ENCODE measurements at regions not wholly inside any gene's neighbourhood (a gene's known extent, or its start where the extent isn't known, plus 50 kb on each side); places are given as distances from the start of the nearest gene placed in this dataset.

DNA sequence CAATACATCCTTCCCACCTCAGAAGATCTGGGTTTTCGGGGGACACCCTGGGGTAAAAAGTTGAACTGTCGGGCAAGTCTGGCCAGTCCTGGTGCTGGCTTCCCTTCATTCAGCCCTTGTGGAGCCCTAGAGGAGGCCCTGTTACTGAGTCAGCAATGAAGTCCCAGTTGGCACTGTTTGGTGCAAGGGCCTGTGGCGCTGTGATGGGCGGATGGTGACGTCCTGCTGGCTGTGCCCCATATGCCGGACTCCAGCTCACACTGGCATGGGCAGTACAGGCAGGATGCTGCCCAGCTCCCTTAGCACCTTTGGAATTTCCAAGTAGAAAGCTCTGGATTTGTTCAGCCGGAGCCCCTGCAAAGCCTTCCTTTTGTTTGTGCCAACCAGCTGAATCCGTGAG is 186.2 kb upstream of the PMEPA1 start:
- intact Hi-C loops (cut with DNase I; ENCODE audit: low total_unique reads), result no loop called here
- Histone ChIP-seq H3K4me1 (no peaks in the 10 kb centered on the region), H3K27me3 (no peaks in the 10 kb centered on the region), H3K36me3 (no peaks in the 10 kb centered on the region), H3K27ac (no peak overlapping the region), H3K9me3 (no peaks in the 10 kb centered on the region), H3K4me3 (no peak overlapping the region)
- peak in 1 of 2 donors; percentile 27 for DNase-seq (ENCODE audit: low spot score in 2 of 2)
- TF ChIP-seq POLR2AphosphoS5 (IDR thresholded peaks at IDR 0.05) (no peak), POLR2A (IDR thresholded peaks at IDR 0.05) (no peak)
- TF ChIP-seq, protein P1, sequence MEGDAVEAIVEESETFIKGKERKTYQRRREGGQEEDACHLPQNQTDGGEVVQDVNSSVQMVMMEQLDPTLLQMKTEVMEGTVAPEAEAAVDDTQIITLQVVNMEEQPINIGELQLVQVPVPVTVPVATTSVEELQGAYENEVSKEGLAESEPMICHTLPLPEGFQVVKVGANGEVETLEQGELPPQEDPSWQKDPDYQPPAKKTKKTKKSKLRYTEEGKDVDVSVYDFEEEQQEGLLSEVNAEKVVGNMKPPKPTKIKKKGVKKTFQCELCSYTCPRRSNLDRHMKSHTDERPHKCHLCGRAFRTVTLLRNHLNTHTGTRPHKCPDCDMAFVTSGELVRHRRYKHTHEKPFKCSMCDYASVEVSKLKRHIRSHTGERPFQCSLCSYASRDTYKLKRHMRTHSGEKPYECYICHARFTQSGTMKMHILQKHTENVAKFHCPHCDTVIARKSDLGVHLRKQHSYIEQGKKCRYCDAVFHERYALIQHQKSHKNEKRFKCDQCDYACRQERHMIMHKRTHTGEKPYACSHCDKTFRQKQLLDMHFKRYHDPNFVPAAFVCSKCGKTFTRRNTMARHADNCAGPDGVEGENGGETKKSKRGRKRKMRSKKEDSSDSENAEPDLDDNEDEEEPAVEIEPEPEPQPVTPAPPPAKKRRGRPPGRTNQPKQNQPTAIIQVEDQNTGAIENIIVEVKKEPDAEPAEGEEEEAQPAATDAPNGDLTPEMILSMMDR (IDR thresholded peaks at IDR 0.05), result no peak

DNA sequence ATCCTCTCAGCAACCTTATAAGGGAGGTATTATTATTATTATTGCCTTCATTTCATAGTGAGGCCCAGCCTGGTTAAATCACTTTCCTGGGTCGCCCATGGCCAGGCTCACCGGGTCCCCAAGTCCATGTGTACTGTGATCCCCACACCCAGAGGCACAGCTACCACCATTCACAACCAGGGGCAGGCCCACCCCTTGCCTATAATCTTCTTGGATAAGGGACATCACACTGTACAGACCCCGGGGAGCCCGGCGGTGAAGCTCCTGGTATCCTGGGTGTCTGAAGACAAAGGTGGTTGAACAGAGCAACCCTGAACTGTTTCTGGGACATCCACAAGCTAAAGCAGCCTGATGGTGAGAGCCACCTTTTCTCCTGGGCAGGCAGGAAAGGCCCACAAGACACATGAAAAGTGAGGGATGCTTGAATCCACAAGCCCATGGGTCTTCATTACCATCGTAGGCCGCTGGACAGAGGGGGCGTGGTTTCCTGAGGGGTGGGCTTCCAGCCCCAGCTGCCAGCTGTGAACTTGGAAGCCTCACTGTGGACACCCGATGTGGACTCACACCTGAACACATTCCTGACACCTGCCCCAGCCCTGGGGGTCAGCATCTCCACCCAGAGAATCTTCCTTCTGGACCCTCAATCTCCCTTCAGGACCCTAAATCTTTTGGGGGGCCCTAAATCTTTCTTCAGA is 185.5 kb upstream of the PMEPA1 start:
- H3K4me3 ChIP-seq, result no peak overlapping the region
- intact Hi-C loops (cut with DNase I; ENCODE audit: low total_unique reads), result no loop called here

DNA sequence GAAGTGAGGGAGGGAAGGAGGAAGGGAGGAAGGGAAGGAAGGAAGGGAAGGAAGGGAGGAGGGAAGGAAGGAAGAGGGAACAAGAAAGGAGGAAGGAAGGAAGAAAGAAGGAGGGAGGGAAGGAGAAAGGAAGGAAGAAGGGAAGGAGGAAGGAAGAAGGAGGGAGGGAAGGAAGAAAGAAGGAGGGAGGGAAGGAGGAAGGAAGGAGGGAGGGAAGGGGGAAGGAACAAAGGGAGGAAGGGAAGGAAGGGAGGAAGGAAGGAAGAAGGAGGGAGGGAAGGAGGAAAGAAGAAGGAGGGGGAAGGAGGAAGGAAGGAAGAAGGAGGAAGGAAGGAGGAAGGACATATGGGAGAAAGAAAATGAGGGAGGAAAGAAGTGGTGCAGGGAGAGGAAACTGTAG is 184.7 kb upstream of the PMEPA1 start:
- H3K4me3 ChIP-seq, result no peak overlapping the region
- H3K9me3 ChIP-seq, result no peaks in the 10 kb centered on the region
- no peaks in the 10 kb centered on the region for H3K4me1 ChIP-seq
- intact Hi-C loops (cut with DNase I; ENCODE audit: low total_unique reads), result no loop called here
- TF ChIP-seq, protein P1 (IDR thresholded peaks at IDR 0.05), result no peak
- TF ChIP-seq POLR2A (IDR thresholded peaks at IDR 0.05), result no peak
- no peak overlapping the region for H3K27ac ChIP-seq
- no peaks in the 10 kb centered on the region for H3K27me3 ChIP-seq
- no peaks in the 10 kb centered on the region for H3K36me3 ChIP-seq
- no peak for DNase-seq (ENCODE audit: low spot score in 2 of 2)

More for the DNA sequence above, 185.5 kb upstream of the PMEPA1 start:
- TF ChIP-seq POLR2A (IDR thresholded peaks at IDR 0.05) (no peak), POLR2AphosphoS5 (IDR thresholded peaks at IDR 0.05) (no peak)
- TF ChIP-seq, protein P1 (IDR thresholded peaks at IDR 0.05), result no peak
- H3K9me3 ChIP-seq, result no peaks in the 10 kb centered on the region
- no peaks in the 10 kb centered on the region for H3K4me1 ChIP-seq
- DNase-seq (ENCODE audit: low spot score in 2 of 2), result peak in 1 of 2 donors; percentile 38
- H3K27me3 ChIP-seq, result no peaks in the 10 kb centered on the region
- no peaks in the 10 kb centered on the region for H3K36me3 ChIP-seq
- no peak overlapping the region for H3K27ac ChIP-seq

DNA sequence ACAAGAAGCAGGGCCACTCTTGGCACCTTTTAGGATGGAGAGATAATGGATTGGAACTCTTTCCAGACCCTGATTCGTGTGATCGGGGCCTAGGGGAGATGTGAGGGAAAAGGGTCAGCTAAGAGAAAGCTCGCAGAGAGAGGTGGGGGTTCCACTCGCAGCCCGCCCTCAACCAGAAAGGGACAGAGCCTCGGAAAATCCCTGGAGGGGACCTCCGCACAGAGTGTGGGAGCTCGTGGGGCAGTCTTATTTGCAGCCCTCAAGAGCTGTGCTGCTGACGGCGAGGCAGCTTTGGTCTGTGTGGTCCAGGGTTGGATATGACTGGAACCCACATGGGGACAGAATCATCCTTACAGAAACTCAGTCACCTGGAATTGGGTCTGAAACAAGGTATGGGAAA is 184.3 kb upstream of the PMEPA1 start:
- no peaks in the 10 kb centered on the region for H3K27me3 ChIP-seq
- H3K4me3 ChIP-seq, result no peak overlapping the region
- TF ChIP-seq POLR2AphosphoS5 (IDR thresholded peaks at IDR 0.05) (no peak), POLR2A (IDR thresholded peaks at IDR 0.05) (no peak)
- TF ChIP-seq, protein P1 (IDR thresholded peaks at IDR 0.05), result no peak
- peak in 1 of 2 donors; percentile 25 for DNase-seq (ENCODE audit: low spot score in 2 of 2)
- no peaks in the 10 kb centered on the region for H3K36me3 ChIP-seq
- no peaks in the 10 kb centered on the region for H3K4me1 ChIP-seq
- intact Hi-C loops (cut with DNase I; ENCODE audit: low total_unique reads), result no loop called here
- H3K9me3 ChIP-seq, result no peaks in the 10 kb centered on the region
- no peak overlapping the region for H3K27ac ChIP-seq

DNA sequence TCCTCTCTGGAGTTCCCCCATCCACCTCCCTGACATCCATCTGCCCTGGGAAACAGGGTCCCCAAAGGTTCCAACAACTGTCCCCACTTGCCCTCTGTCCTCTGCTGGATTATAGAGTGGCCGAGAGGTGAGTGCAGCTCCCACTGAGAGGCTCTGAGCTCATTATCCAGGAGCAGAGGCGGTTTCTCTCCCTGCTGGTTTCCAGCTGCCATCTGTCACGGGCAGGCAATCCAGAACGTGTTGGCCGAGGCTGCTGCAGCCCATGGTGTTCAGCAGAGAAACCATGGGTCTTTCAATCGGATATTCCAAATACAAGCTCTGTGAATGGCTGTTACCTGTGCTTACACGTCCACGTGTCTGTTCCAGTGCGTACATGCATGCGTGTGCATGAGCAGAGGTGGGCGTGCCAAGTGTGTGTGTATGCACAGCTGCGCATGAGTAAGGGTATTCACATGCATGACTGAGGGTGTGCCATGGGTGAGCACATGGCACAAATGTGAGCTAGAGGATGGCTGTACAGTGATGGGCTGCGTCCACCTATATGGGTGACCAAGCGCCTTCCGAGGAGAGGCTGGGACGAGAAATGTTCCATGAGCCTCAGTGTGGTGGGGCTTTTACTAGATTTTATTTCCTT is 183.7 kb upstream of the PMEPA1 start:
- no peaks in the 10 kb centered on the region for H3K4me1 ChIP-seq
- H3K36me3 ChIP-seq, result no peaks in the 10 kb centered on the region
- intact Hi-C loops (cut with DNase I; ENCODE audit: low total_unique reads), result loop anchor here (1.0 kb wide), 1 partner anchor 130 kb away; no protein-coding TSS in a partner anchor
- DNase-seq (ENCODE audit: low spot score in 2 of 2), result peak in 1 of 2 donors; percentile 24
- H3K27ac ChIP-seq, result no peak overlapping the region
- TF ChIP-seq, protein P1 (IDR thresholded peaks at IDR 0.05), result no peak
- no peak for TF ChIP-seq POLR2A (IDR thresholded peaks at IDR 0.05)
- TF ChIP-seq POLR2AphosphoS5 (IDR thresholded peaks at IDR 0.05), result no peak
- no peaks in the 10 kb centered on the region for H3K27me3 ChIP-seq
- no peaks in the 10 kb centered on the region for H3K9me3 ChIP-seq
- no peak overlapping the region for H3K4me3 ChIP-seq

All from breast epithelium (tissue), 4 donors.